Kidney epithelial cell (primary cell): ENCODE measurements at regions not wholly inside any gene's neighbourhood (a gene's known extent, or its start where the extent isn't known, plus 50 kb on each side); places are given as distances from the start of the nearest gene placed in this dataset.

Source experiments
- DNase-seq: peaks from one replicate; pipeline ENCODE4 v3.0.0-alpha.2; 2010; ENCODE audit warnings: low read depth
- H3K27me3 ChIP-seq: 2 replicates; pipeline ENCODE4 v1.6.0; 2011; ENCODE audit warnings: low read length; ENCODE audit not compliant: control insufficient read depth, insufficient read depth
- H3K36me3 ChIP-seq: 2 replicates; pipeline ENCODE4 v1.5.1; 2011; ENCODE audit warnings: low read length; ENCODE audit not compliant: control insufficient read depth, insufficient read depth
- H3K4me3 ChIP-seq: 2 replicates; pipeline ENCODE4 v1.5.1; 2011; ENCODE audit warnings: low read depth, mild to moderate bottlenecking, control low read depth, low read length
- CTCF ChIP-seq: IDR thresholded peaks from 2 replicates; pipeline ENCODE4 v1.5.1; 2011; ENCODE audit warnings: mild to moderate bottlenecking, moderate library complexity, low read length, control low read depth, inconsistent platforms; ENCODE audit not compliant: insufficient read depth, poor library complexity, severe bottlenecking

DNA sequence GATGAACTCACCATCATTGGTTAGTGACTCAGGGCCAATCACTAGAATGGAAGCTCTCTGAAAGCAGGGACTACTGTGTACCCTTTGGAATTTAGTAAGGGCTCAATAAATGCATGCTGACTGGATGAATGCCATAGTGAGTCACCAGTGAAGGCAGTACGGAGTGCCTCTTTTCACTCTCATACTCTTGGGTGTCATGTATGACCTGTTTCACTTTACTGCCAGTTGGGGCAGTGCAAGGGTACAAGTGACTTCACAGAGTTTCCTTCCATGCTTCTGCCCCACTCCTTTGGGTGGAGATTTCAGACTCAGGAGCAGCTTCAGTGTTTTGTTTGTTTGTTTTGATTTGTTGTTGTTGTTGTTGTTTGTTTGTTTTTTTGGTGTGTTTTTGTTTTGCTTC lies 57.7 kb downstream of the SOX3 start:
- Histone ChIP-seq H3K4me3 (no peak overlapping the region), H3K36me3 (no peaks in the 10 kb centered on the region), H3K27me3 (no peaks in the 10 kb centered on the region)
- TF ChIP-seq CTCF, result no peak
- no peak for DNase-seq

- no peak for DNase-seq
- no peak for TF ChIP-seq CTCF
- Histone ChIP-seq H3K36me3 (no peaks in the 10 kb centered on the region), H3K27me3 (no peaks in the 10 kb centered on the region), H3K4me3 (no peak overlapping the region)
Measured at GRCh38 chrX:140440876-140441275, 64.0 kb downstream of the SOX3 start.

DNA sequence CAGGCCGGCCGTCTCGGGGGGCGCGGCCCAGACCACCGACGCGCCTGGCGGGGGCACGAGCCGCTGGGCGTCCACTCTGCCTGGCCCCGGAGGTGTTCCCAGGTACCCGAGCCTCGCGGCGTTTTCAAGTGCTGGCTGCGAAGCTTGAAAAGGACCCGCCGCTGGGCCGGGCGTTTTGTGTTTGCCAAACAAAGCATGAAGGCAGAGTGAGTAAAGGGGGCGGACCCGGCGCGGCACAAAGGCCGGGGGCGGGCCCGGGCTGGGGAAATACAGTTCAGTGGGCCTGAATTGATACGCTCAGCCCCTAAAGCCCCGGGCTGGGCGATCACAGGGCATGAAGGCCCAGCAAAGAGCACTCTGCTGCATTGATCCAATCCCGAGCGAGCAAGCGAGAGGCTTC lies 65.4 kb downstream of the SOX3 start:
- Histone ChIP-seq H3K27me3 (no peaks in the 10 kb centered on the region), H3K4me3 (peak overlapping the region; percentile 10), H3K36me3 (no peaks in the 10 kb centered on the region)
- no peak for DNase-seq
- no peak for TF ChIP-seq CTCF

GRCh38 chrX:140434347-140434746 lies 70.5 kb downstream of the SOX3 start:
- no peak overlapping the region for H3K4me3 ChIP-seq
- no peaks in the 10 kb centered on the region for H3K27me3 ChIP-seq
- DNase-seq, result no peak
- H3K36me3 ChIP-seq, result no peaks in the 10 kb centered on the region
- no peak for TF ChIP-seq CTCF

GRCh38 chrX:140433582-140433981 lies 71.3 kb downstream of the SOX3 start:
- no peak for TF ChIP-seq CTCF
- no peaks in the 10 kb centered on the region for H3K36me3 ChIP-seq

GRCh38 chrX:140432346-140433175 lies 72.3 kb downstream of the SOX3 start:
- DNase-seq, result no peak
- no peaks in the 10 kb centered on the region for H3K27me3 ChIP-seq
- TF ChIP-seq CTCF, result no peak
- H3K4me3 ChIP-seq, result no peak overlapping the region
- no peaks in the 10 kb centered on the region for H3K36me3 ChIP-seq

More at GRCh38 chrX:140433582-140433981, 71.3 kb downstream of the SOX3 start:
- no peaks in the 10 kb centered on the region for H3K27me3 ChIP-seq
- no peak overlapping the region for H3K4me3 ChIP-seq
- DNase-seq, result no peak
